ENCODE measurements at regions not wholly inside any gene's neighbourhood (a gene's known extent, or its start where the extent isn't known, plus 50 kb on each side); places are given as distances from the start of the nearest gene placed in this dataset.

GRCh38 chr4:143773998-143774895 lies 73.8 kb upstream of the FREM3 start:
- Histone ChIP-seq H3K4me3 (ENCODE audit: extremely low read depth in 1 of 4, insufficient read depth in 2 of 4, low read depth in 3 of 4, low read length in 4 of 4) (no peak overlapping the region), H3K14ac (ENCODE audit: insufficient read length) (no peak overlapping the region), H3K23me2 (ENCODE audit: low read depth, low read length) (no peaks in the 10 kb centered on the region), H2BK15ac (ENCODE audit: low read length) (no peak overlapping the region), H2BK120ac (replicated peaks; ENCODE audit: low read depth, low read length) (no peak overlapping the region), H3K27me3 (replicated peaks in 1 of 4; ENCODE audit: control insufficient read depth in 3 of 4, extremely low read depth in 1 of 4, insufficient read depth in 3 of 4, low read length in 3 of 4) (no peaks in the 10 kb centered on the region), H3K18ac (ENCODE audit: extremely low read depth, low read length) (no peak overlapping the region), H3K27ac (ENCODE audit: low read depth, low read length) (no peak overlapping the region), H3K4ac (replicated peaks; ENCODE audit: insufficient read length, low read depth, low read length) (no peak overlapping the region), H3K9ac (replicated peaks in 1 of 4; ENCODE audit: extremely low read depth in 1 of 4, low read depth in 3 of 4, low read length in 3 of 4) (no peak overlapping the region), H2AK5ac (ENCODE audit: low read depth, low read length) (no peak overlapping the region), H3K79me2 (ENCODE audit: control insufficient read depth in 1 of 2, insufficient read depth in 2 of 2, low read length in 2 of 2) (no peaks in the 10 kb centered on the region), H4K91ac (replicated peaks; ENCODE audit: insufficient read length, low read length) (no peak overlapping the region), H4K20me1 (replicated peaks in 1 of 2; ENCODE audit: control insufficient read depth in 1 of 2, insufficient read depth in 2 of 2, low read length in 2 of 2) (no peaks in the 10 kb centered on the region), H3K79me1 (ENCODE audit: low read depth, low read length) (no peaks in the 10 kb centered on the region), H3K4me1 (replicated peaks in 1 of 4; ENCODE audit: control insufficient read depth in 3 of 4, insufficient read depth in 4 of 4, low read length in 3 of 4) (no peaks in the 10 kb centered on the region), H2BK5ac (ENCODE audit: low read depth, low read length) (no peak overlapping the region), H3K36me3 (ENCODE audit: control insufficient read depth in 2 of 4, insufficient read depth in 4 of 4, low read length in 3 of 4) (no peaks in the 10 kb centered on the region), H2AFZ (ENCODE audit: low read length) (no peak overlapping the region), H3K23ac (ENCODE audit: insufficient read length) (no peak overlapping the region), H3K9me3 (ENCODE audit: insufficient read depth in 2 of 2, low read depth in 1 of 2, low read length in 1 of 2) (no peaks in the 10 kb centered on the region), H2BK20ac (ENCODE audit: low read length) (no peak overlapping the region), H3K4me2 (ENCODE audit: insufficient read depth in 1 of 2, low read depth in 2 of 2, low read length in 2 of 2) (no peak overlapping the region), H4K8ac (ENCODE audit: extremely low read depth, insufficient read depth, low read length) (no peak overlapping the region; the same call in 1 of the 2 replicates), H4K5ac (ENCODE audit: insufficient read length, low read depth, low read length) (no peak overlapping the region), H2BK12ac (ENCODE audit: low read depth, low read length) (no peak overlapping the region), H3K56ac (replicated peaks; ENCODE audit: insufficient read length, low read depth, low read length) (no peak overlapping the region)
- WGBS, 2 experiments (ENCODE audit: extremely low coverage in 1 of 2, insufficient coverage in 1 of 2, insufficient read length in 1 of 2, insufficient replicate concordance in 2 of 2, low coverage in 1 of 2, low lambda C conversion rate in 2 of 2, missing lambda C conversion rate in 1 of 2), result 82% methylated on average over 7 of the region's 8 CpGs; no CpG with 5 or more reads in 1 of the 2 experiments
- ChIA-PET POLR2A (ENCODE audit: partially characterized antibody) (no interaction called here), CTCF (ENCODE audit: partially characterized antibody) (interaction anchor here (0.6 to 2.1 kb wide), 25 partner anchors 9 to 734 kb away, joined by 3 to 10 read pairs (median 3); no protein-coding TSS in a partner anchor)
- peak; percentile 31 to 72 for DNase-seq (ENCODE audit: low read depth in 1 of 2, low spot score in 2 of 2)
- peak; percentile 96 for FAIRE-seq
- TF ChIP-seq HDAC2 (IDR thresholded peaks at IDR 0.05; ENCODE audit: borderline replicate concordance in 1 of 2, low read depth in 2 of 2, low read length in 2 of 2) (no peak), ATF3 (IDR thresholded peaks at IDR 0.05; ENCODE audit: insufficient read depth, low read depth, low read length) (no peak), JUN (IDR thresholded peaks at IDR 0.05; ENCODE audit: low read depth, low read length) (0 out of 2 replicates have a peak, but pooled peaks have one; percentile 50), BACH1 (IDR thresholded peaks at IDR 0.05; ENCODE audit: low read length) (peak; percentile 46; the same call in 1 of the 2 replicates), RAD21 (IDR thresholded peaks at IDR 0.05 in 1 of 2, conservative IDR thresholded peaks at IDR 0.05 in 1 of 2; ENCODE audit: low read depth in 2 of 2, low read length in 2 of 2) (peak; percentile 93 to 94), CTCF (IDR thresholded peaks at IDR 0.05; ENCODE audit: control extremely low read depth in 1 of 3, insufficient read depth in 1 of 3, low read depth in 1 of 3, low read length in 3 of 3) (peak; percentile 57 to 91 (median 81)), SUZ12 (IDR thresholded peaks at IDR 0.05; ENCODE audit: low read length) (no peak), BRCA1 (IDR thresholded peaks at IDR 0.05; ENCODE audit: low read depth, low read length) (no peak)

Data from H1 (cell line).